ENCODE measurements at regions not wholly inside any gene's neighbourhood (a gene's known extent, or its start where the extent isn't known, plus 50 kb on each side); places are given as distances from the start of the nearest gene placed in this dataset.

GRCh38 chr2:61764035-61764800 is 89.6 kb downstream of the FAM161A start (continued):
- TF ChIP-seq CHD7 (IDR thresholded peaks at IDR 0.05; ENCODE audit: insufficient replicate concordance, low read length) = no peak
- no peak for TF ChIP-seq RNF2 (IDR thresholded peaks at IDR 0.05; ENCODE audit: borderline replicate concordance, low read depth, low read length, missing control alignments, poor library complexity, severe bottlenecking)
- TF ChIP-seq EP300 (IDR thresholded peaks at IDR 0.05; ENCODE audit: borderline replicate concordance in 1 of 2, low read depth in 2 of 2, low read length in 2 of 2) = peak in 1 of 2 experiments; percentile 79; a peak in 1 of 3 replicates
- no peak for TF ChIP-seq SAP30 (IDR thresholded peaks at IDR 0.05; ENCODE audit: insufficient read depth, insufficient replicate concordance, low read length)
- TF ChIP-seq PHF8 (conservative IDR thresholded peaks at IDR 0.05; ENCODE audit: low read depth, low read length) = peak; percentile 70
- peak; percentile 93 for TF ChIP-seq EGR1 (IDR thresholded peaks at IDR 0.05; ENCODE audit: borderline replicate concordance, low read depth, low read length)
- no peak for TF ChIP-seq CBX5 (IDR thresholded peaks at IDR 0.05; ENCODE audit: low read depth, low read length)
- no peak; the same call in 1 of the 2 replicates for TF ChIP-seq CEBPB (IDR thresholded peaks at IDR 0.05; ENCODE audit: low read depth, low read length)
- TF ChIP-seq TAF7 (optimal IDR thresholded peaks at IDR 0.05; ENCODE audit: borderline replicate concordance, low read depth, low read length) = peak; percentile 57

Measured in H1 (cell line).